ENCODE measurements at regions not wholly inside any gene's neighbourhood (a gene's known extent, or its start where the extent isn't known, plus 50 kb on each side); places are given as distances from the start of the nearest gene placed in this dataset.

DNA sequence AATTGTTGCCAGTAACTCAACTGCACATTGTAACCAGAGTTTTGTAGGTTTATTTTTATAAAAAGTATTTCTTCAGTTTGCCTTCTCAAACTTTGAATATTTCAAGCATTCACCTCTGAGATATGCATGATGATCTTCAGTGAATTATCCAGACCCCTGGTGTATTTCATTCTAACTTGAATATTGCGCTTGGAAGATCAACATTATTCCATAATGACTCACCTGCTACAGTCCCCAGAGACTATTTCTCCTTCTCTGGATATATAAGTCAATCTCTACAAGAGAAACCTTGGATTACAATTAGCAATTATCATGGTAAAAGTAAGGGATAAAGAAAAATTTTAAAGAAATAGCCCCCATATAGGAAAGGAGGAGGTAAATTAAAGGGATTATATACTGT, 1041.0 kb downstream of the TLE1 start:
- peak; percentile 22 for DNase-seq (ENCODE audit: low read depth)

DNA sequence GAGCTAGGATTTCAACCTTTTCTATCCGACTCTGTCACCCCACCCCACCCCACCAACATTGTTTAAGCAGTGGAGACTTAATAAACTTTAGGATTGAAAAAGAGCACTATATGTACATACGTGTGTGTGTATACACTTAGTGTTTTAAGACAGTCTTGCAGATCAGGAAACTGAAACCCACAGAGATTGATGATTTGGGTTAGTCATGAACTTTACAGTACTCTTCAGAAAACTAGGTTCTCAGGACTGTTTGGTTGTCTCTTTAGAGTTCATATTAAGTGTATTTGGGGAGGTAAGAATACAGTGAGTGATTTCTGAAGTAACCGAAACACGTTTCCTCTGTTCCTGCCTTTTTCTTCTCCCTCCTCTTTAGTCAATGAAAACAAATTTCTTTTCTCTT, 1043.1 kb downstream of the TLE1 start:
- DNase-seq (ENCODE audit: low read depth), result no peak

DNA sequence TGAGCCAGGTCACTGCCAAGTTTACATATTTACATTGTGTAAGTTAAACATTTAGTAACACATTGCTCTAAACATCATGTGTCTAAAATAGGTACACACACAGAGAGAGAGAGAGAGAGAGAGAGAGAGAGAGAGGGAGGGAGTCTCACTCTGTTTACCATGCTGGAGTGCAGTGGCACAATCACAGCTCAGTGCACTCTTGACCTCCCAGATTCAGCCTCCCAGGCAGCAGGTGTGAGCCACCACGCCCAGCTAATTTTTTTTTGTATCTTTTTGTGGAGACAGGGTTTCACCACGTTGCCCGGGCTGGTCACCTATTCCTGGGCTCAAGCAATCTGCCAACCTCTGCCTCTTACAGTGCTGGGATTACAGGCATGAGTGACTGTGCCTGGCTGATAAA, 1045.3 kb downstream of the TLE1 start:
- no peak for DNase-seq (ENCODE audit: low read depth)

DNA sequence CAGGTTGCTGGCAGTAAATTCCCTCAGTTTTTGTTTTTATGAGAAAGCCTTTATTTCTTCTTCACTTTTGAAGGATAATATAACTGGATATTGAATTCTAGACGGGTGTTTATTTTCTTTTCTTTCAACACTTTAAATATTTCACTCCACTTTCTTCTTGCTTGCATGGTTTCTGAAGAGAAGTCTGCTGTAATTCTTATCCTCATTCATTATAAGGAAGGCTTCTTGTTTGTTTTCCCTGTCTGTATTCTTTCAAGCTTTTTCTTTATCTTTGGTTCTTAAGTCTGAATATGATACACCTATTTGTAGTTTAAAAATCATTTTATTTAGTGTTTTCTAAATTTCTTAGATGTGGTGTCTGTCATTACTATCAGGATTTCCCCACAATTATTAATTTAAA, 1054.3 kb downstream of the TLE1 start:
- DNase-seq (ENCODE audit: low read depth), result no peak

DNA sequence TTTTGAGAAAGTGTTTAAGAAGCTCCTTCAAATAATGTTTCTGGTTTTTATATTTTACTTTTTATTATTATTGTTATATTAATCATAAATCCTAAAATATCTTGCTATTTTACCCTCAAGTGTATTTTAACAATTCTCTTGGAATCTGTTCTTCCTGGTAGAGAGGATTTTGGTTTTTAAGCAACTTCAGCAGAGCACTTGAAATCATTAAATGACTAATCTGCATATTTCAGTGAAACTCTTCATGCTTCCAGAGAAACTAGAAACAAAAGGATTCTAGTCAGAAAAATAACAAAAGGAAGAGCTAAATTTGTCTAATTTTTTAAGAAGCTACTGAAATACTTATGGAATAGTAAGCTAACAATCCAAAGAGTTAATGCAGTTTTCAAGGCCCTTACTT, 1057.3 kb downstream of the TLE1 start:
- no peak for DNase-seq (ENCODE audit: low read depth)

DNA sequence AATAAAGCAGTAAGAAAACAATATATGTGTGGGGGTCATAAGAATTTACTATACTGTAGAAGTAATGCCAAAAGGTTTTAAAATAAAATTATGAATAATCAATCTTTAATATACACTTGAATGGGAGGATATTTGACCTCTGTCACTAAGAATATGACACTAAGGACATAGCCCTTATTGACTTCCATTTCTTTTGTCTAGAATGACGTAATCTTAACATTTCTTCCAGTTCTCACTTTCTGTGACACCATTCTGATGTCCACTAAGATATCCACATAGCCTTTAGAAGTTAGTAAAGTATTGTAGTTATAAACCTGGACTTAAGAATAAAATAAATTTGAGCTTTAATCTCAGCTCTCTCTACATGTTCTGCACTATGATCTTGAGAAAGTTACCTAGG, 1050.7 kb downstream of the TLE4 start:
- no peak for DNase-seq (ENCODE audit: low read depth)

DNA sequence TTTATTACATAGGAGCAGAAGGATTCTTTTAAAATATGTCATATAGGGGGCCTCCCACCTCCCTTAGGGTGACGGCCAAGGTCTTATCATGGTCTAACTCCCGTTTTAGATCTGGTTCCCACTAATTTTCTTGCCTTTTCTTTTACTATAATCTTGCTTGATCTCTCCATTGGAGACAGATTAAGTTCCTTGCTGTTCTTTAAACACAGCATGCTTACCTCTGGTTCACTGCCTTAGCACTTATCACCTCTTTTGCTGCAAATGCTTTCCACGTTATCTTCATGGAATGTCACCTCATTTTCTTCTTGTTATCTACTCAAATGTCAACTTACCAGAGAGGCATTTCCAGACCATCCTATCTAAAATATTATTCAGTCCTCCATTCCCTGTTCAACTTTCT, 1047.6 kb downstream of the TLE4 start:
- DNase-seq (ENCODE audit: low read depth), result no peak

DNA sequence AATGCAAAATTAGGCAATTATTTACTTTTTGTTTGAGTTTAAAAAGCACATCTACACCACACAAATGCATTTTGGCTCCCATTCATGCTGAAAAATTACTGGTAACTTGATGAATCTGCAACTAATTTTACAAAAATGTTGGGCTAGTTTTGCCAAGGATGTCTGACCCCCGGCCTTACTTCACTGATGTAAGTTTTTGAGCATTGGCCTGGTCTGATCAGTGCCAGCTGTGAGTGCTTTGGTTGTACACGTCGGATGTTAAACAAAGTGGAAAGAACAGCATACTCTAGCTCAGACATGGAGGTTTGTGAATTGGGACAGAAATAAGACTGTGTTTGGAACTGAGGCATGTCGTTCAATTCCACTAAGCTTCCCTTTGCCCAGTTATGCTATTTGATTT, 1044.2 kb downstream of the TLE4 start:
- no peak for DNase-seq (ENCODE audit: low read depth)

DNA sequence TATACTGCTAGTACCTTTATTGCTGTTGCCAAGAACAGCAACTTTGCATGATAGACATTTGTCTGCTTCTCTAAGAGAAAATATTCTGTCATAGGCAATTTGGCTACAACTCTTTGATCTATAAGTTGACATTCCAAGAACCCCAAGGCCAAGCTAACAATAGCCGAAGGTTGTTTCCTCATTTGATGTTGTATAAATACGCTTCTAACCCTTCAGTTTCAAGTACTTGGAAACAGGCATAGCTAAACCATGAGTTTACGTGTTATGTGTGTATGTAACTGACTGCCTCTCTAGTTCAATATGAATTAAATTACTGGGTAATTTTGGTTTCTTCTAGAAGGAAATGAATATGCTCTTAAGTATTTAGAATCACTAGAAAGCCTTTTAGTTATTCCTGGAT, 1034.0 kb downstream of the TLE4 start:
- DNase-seq (ENCODE audit: low read depth), result no peak

DNA sequence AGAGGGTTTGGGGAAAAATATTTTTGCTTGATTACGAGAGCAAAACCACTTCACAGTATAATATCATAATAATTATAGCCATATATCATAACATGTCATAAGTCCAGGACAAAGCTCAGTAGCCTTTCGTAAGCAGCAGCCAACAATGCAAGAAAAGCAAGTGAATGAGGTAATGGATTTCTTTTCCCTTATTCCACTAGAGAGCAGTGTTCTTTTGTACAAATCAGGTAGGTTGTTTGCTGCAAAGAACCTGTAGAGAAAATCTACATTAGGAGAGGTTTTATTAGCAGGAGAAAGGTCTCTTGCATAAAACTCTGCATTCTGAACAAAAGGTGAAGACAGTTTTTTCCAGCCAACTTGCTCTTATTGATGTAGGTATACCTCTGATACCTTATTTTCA, 1033.4 kb downstream of the TLE4 start:
- peak; percentile 36 for DNase-seq (ENCODE audit: low read depth)

DNA sequence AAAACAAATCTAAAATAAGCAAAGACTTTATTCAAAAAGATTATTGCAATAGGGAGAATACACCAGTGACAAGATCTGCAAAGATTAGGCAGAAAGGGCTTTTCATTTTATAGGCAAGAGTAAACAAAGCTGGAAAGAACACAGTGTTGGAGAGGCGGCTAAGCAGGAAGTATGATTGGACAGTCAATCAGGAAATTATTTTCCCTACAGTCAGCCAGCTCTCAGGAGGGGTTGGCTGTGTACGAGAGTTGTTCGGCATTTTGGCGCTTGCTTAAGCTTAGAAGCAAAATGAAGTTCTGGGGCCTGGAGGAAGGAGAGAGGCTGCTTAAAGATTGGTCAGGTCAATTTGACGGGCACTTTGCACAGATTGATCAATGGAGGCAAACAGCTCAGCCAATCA, 1030.5 kb downstream of the TLE4 start:
- DNase-seq (ENCODE audit: low read depth), result no peak

DNA sequence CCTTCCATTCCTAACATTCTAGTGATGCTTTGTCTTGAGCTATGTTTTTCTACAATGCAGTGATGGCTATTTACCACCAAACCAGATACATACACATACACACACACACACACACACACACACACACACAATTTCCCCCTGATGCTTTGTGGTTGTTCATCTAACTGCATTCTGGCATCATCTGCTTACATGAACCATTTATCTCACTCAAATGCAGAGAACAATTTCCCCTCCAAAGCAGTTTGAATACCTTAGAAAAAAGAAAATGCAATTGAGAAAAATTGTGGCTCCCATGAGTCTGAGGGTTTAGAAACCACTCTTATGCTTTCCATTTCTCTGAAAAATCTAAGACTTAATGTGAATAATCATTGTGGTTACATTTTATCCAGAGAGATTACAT, 1024.8 kb downstream of the TLE4 start:
- DNase-seq (ENCODE audit: low read depth), result no peak

DNA sequence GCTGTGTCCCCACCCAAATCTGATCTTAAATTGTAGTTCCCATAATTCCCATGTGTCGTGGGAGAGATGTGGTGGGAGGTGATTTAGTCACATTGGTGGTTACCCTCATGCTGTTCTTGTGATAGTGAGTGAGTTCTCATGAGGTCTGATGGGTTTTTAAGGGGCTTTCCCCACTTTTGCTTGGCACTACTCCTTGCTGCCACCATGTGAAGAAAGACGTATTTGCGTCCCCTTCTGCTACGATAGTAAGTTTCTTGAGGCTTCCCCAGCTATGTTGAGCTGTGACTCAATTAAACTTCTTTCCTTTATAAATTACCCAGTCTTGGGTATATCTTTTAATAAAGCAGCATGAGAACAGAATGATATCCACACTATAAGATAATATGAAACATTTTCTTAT, 1023.4 kb downstream of the TLE4 start:
- DNase-seq (ENCODE audit: low read depth), result no peak

DNA sequence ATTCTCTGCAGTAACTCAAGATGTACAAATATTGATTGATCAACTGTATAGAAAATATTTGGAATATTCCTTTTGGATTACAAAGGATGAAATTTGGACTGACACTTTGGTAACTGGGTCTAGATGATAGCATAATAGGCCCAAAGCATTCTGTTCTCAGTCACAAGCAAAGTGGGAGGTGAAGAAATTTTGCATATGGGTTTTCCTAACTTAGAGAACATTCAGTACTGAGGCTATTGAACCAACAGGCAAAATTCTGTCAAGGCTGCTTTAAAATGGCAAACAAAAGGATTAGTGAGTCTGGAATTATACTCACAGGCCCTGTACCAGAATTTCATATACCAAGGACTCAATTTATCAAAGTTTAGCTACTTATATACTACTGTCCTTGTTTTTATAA, 1020.6 kb downstream of the TLE4 start:
- no peak for DNase-seq (ENCODE audit: low read depth)

DNA sequence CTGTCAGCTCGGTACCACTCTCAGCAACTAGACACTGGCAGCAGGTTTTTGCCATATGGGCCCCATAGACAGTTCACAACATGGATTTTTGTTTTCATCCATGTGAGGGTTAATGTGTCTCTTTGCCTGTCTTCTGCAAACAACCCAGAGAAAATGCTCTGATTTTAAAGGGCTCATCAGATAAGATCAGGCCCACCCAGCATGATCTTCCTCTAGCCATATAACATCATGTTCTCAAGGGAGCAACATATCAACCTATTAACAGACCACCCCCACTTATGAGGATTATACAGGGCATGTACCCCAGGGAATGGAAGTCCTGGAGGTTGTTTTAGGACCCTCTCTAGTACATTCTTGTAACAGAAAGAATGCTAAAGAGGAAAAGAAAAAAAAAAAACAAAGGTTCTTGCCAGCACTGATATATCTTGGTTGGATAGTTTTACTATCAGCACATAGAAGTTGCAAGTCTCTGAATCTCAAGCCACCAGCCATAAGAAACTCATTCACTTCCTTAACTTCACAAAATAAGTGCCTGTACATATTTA, 1015.1 kb downstream of the TLE4 start:
- no peak for DNase-seq (ENCODE audit: low read depth)

DNA sequence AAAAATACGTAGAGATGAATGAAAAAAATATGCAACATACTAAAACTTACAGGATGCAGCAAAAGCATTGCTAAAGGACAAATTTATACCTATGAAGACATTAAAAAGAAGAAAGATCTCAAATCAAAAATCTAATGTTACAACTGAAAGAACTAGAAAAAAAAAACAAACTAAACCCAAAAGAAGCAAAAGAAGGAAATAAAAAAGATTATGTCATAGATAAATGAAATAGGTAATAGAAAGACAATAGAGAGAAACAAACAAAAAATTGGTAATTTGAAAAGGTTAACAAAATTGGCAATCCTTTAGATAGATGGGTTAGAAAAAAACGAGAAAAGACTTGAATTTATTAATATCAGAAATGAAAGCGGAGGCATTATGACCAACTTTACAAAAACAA, 1000.2 kb downstream of the TLE4 start:
- no peak for DNase-seq (ENCODE audit: low read depth)

DNA sequence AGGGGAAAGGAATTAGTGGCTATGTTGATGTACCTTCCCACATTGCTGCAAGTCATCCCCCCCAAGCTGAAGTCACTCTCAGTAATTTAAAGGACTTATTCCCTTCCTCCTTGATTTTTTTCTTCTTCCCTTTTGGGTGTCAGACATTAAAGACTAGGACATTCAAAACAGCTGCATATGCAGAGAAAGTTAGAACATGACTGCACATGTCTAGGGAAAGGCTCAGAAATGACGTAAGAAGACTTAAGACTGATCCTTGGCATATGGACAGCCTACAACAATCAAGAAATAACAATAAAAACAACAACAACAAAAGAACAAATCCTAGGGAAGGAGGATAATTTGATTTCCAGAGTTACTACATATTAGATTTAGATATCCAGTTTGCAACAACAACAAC, 997.5 kb downstream of the TLE4 start:
- DNase-seq (ENCODE audit: low read depth), result no peak

DNA sequence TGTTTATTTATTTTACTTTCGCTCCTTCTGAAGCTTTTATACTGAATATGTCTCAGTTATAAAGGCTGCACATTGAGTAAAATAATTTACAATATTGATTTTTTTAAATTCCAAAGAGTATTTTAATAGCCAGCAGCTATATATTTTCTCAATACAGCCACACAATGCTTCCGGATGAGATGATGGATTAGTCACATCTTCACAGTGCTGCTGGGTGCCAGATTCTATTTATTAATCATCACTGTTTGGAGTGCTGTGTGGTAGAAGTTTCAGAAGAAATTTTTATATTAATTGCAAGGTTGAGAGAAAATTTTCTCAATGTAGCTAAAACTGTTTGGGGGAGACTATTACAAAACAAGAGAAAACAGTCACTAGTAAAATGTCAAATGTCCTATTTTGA, 989.8 kb downstream of the TLE4 start:
- DNase-seq (ENCODE audit: low read depth), result no peak

DNA sequence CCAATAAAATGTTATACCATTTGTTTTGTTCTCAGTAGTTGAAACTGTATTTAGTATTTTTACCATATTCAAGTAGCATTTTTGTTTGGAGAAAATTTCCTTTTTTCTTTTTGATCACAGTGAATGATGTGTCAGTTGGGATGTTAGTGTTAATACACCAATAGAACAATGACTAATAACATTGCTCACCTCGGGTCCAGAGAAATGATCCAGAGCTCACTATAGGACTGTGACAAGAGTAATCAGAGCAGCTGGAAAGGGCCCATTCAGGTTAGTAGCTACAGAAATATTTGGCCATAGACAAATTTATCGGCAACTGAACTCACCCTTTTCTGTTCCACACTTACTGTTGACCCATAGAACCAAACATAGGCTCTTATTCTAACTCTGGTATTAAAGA, 989.2 kb downstream of the TLE4 start:
- peak; percentile 5 for DNase-seq (ENCODE audit: low read depth)

DNA sequence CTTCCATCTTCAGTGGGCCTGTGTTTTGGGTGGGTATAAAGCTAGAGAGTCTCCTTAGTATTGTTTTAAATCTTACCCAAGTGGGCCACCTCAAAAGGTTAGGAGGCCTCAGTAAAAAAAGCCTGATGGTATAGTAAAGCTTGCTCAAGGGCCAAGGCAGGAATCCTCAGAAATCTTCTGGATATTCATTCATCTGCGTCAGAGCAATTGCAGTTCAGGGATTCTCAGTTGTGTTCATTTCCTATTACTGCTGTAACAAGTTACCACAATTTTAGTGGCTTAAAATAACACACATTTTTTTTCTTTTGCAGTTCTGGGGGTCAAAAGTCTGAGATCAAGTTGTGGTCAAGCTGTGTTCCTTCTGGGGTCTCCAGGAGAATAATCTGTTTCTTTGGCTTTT, 985.5 kb downstream of the TLE4 start:
- no peak for DNase-seq (ENCODE audit: low read depth)

DNA sequence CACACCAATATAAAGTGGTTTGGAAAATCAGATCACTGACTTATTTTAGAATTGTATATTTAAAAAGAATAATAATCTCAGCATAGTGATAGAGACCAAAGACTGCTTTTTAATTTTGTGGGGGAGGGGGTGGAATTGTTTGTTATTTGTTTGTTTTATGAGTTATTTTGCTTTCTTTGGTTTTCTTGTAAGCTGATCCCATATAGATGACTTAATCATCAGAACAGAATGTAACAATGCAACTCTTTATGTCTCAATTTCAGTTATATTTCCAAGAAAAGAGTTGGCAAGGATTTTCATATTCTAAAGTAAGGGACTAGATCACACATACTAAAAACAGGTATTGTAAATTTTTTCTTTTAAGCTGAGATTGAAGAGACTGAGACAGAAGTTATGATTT, 984.9 kb downstream of the TLE4 start:
- no peak for DNase-seq (ENCODE audit: low read depth)

DNA sequence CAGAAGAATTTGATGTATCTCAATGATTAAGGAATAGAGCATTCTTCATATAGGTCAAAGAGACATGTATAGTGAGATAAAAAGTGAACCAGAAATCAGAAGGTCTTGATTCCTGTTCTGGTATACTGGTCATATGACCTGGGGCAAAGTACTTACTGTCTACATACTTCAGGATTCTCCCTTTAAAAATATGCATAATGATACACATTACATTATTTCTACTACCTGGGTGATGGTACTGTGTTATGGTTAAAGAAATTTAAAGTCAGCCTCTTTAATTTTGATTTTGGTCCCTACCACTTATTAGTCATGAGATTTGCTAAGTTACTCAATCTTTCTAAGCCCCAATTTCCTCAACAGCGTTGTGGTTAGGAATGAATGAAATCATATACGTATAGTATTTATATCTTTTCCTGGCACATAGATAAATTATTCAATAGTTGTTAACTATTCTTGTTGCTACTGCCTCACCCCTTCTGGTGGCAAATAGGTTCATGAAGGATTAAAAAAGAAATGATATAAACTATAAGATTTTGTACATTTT, 984.1 kb downstream of the TLE4 start:
- no peak for DNase-seq (ENCODE audit: low read depth)

DNA sequence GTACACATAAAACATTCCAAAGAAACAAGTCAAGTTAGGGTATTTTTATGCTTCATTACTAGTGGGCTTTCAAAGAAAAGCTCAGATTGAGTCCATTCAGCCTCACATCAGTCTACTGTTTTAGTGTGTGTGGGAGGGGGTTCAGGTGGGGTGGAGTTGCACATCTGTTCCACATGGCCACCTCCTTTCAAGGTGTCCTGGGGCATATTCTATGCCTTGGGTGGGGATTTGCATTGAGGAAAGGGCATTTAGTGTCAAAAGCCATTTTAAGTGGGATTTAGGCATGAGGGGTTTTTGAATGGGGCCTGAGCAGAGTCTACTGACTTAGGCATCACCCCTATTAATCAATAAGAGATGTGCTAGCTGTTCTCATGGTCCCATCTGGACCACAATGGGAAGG, 983.1 kb downstream of the TLE4 start:
- DNase-seq (ENCODE audit: low read depth), result no peak

DNA sequence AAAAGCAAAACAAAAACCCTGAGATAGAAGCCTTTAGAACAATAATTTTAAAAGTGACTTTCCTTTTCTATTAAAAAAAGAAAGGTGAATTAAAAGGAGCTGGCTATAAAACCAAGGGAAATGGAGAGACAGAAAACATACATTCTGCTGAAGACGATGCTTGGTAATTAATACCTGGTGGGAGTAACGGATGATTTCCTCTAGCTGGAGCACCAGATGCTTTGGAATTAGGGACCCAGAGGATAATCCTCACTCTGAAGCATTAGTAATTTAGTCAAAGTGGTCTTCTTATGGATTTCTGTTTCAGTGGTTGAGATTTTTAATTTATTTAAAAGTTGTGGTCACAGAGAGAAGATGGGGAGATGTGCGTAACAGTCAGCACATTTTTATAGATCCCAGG, 982.5 kb downstream of the TLE4 start:
- no peak for DNase-seq (ENCODE audit: low read depth)

DNA sequence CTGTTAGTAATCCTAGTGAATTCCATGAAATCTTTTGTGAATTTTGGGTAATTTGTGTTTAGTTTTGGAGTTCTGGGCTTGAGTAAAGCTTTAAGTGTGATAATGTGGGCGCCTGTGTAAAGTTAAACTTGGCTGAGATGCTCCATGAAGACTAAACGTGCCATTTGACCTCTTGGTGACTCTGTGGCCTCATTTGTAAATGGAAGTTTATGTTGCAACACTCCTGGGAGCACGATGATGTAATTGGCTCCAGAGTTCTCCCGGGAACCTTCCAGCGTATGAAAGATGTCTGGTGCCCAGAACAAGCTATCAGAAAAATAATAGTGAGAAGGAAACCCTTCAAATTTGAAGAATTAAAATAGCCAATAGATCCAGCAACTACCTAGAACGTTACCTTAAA, 981.2 kb downstream of the TLE4 start:
- peak; percentile 22 for DNase-seq (ENCODE audit: low read depth)
